ENCODE measurements at regions not wholly inside any gene's neighbourhood (a gene's known extent, or its start where the extent isn't known, plus 50 kb on each side); places are given as distances from the start of the nearest gene placed in this dataset.

GRCh38 chr12:87086118-87086891, 830.1 kb upstream of the MGAT4C start:
- H2BK5ac ChIP-seq (ENCODE audit: insufficient read length, low read length): no peak overlapping the region
- no peaks in the 10 kb centered on the region for H3K79me1 ChIP-seq (ENCODE audit: insufficient read depth, low read depth, low read length, poor library complexity, severe bottlenecking)
- H3K4me1 ChIP-seq (ENCODE audit: insufficient read depth, low read length): no peaks in the 10 kb centered on the region
- no peak overlapping the region for H3K9ac ChIP-seq (ENCODE audit: extremely low read depth, insufficient read length, low read length)
- H2BK20ac ChIP-seq (ENCODE audit: low read depth, low read length, poor library complexity, severe bottlenecking): no peak overlapping the region
- H2BK12ac ChIP-seq (ENCODE audit: insufficient read length, low read depth, low read length): no peak overlapping the region
- no peak overlapping the region for H2BK120ac ChIP-seq (ENCODE audit: low read depth, low read length, poor library complexity, severe bottlenecking)
- no peak overlapping the region for H2AFZ ChIP-seq (ENCODE audit: low read length)
- H3K14ac ChIP-seq (ENCODE audit: insufficient read depth, low read length): no peak overlapping the region
- no peak for DNase-seq
- no peak overlapping the region for H4K5ac ChIP-seq (ENCODE audit: insufficient read length, low read depth, low read length)
- H2AK5ac ChIP-seq (ENCODE audit: insufficient read length, low read length): no peak overlapping the region
- no peak overlapping the region for H3K27ac ChIP-seq (ENCODE audit: insufficient read length, low read depth, low read length)
- no peaks in the 10 kb centered on the region for H3K23me2 ChIP-seq (ENCODE audit: insufficient read length, low read depth, low read length, poor library complexity, severe bottlenecking)
- no peak overlapping the region for H3K18ac ChIP-seq (ENCODE audit: insufficient read length, low read depth, low read length)
- H3K23ac ChIP-seq (ENCODE audit: insufficient read length, low read depth, low read length): no peak overlapping the region
- no CpG with 5 or more reads among the region's 3 CpGs for WGBS (ENCODE audit: extremely low coverage, insufficient read length, low lambda C conversion rate)
- H4K20me1 ChIP-seq (ENCODE audit: control insufficient read depth, insufficient read depth, insufficient read length): no peaks in the 10 kb centered on the region
- H3K56ac ChIP-seq (ENCODE audit: insufficient read length, low read depth, low read length): no peak overlapping the region
- H3K9me3 ChIP-seq (ENCODE audit: control insufficient read depth, low read depth, low read length): no peaks in the 10 kb centered on the region
- no peak overlapping the region for H4K8ac ChIP-seq (replicated peaks; ENCODE audit: insufficient read length, low read depth, low read length)
- TF ChIP-seq, protein P1, sequence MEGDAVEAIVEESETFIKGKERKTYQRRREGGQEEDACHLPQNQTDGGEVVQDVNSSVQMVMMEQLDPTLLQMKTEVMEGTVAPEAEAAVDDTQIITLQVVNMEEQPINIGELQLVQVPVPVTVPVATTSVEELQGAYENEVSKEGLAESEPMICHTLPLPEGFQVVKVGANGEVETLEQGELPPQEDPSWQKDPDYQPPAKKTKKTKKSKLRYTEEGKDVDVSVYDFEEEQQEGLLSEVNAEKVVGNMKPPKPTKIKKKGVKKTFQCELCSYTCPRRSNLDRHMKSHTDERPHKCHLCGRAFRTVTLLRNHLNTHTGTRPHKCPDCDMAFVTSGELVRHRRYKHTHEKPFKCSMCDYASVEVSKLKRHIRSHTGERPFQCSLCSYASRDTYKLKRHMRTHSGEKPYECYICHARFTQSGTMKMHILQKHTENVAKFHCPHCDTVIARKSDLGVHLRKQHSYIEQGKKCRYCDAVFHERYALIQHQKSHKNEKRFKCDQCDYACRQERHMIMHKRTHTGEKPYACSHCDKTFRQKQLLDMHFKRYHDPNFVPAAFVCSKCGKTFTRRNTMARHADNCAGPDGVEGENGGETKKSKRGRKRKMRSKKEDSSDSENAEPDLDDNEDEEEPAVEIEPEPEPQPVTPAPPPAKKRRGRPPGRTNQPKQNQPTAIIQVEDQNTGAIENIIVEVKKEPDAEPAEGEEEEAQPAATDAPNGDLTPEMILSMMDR (conservative IDR thresholded peaks at IDR 0.05): no peak
- H4K91ac ChIP-seq (ENCODE audit: insufficient read length, low read depth, low read length): no peak overlapping the region
- no peaks in the 10 kb centered on the region for H3K36me3 Mint-ChIP-seq (ENCODE audit: insufficient read depth in 1 of 3, low read depth in 3 of 3)
- no peaks in the 10 kb centered on the region for H3K27me3 ChIP-seq (ENCODE audit: insufficient read depth, low read length)
- H3T11ph ChIP-seq (ENCODE audit: low read length): no peak overlapping the region
- peaks cover 5% of the 10 kb centered on the region in 2 experiments; a peak in 2 of 4 replicates for H3K4me1 Mint-ChIP-seq
- no peak overlapping the region for H3K4me2 ChIP-seq (ENCODE audit: insufficient read depth, insufficient read length, low read length)
- H3K27me3 Mint-ChIP-seq (ENCODE audit: low read depth): no peaks in the 10 kb centered on the region
- no peaks in the 10 kb centered on the region for H3K79me2 ChIP-seq (ENCODE audit: insufficient read depth, low read length)
- no peak overlapping the region for H3K4me3 Mint-ChIP-seq
- no peak overlapping the region for H3K4ac ChIP-seq (ENCODE audit: low read depth, low read length)
- H2BK15ac ChIP-seq (ENCODE audit: low read depth, low read length): no peak overlapping the region
- H3K9me3 Mint-ChIP-seq: no peaks in the 10 kb centered on the region
- H3K27ac Mint-ChIP-seq: no peak overlapping the region
